ENCODE measurements at regions not wholly inside any gene's neighbourhood (a gene's known extent, or its start where the extent isn't known, plus 50 kb on each side); places are given as distances from the start of the nearest gene placed in this dataset.

DNA sequence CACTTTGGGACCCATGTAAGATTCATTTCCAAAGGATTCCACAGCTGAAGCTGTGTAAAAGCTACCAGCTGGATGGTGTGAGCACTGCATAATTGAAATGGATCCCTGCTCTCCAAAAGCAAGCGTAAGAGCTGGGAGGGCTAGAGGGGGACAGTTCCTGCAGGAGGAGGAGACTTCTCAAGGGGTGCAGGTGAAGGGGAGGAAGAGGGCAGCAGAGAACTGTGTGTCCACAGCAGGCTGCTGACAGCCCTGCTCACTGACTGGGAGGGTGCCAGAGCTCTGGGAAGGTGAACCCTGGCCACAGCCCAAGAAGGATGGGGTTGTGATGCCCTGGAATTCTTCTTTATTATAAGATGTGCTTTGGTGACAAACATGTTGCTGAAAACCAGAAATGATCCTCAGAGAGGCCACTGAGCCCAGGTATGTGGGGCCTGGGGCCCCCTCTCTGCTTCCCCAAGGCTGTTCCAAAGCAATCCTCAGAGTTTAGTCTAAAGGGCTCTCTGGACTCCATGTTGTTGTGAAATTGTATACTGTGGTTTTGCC, 112.8 kb upstream of the SLC25A48 start:
- no peak for DNase-seq

DNA sequence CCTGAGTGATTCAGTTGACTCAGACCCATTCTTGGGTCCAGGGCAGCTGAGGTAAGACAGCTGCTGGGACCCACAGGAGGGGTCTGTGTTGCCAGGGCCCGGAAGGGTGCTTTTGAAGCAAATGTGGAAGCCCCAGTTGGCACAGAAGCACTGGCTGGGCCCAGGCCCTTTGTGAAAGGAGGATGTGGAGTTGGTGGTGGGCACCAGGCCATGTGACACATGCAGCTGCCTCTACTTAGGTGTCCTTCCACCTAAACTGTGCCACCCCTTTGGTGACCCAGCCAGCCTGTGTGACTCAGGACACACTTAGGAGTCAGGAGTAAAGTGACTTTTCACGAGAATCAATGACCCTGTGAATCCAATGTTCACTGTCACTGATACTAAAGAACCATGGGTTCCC, 114.3 kb upstream of the SLC25A48 start:
- DNase-seq: no peak

DNA sequence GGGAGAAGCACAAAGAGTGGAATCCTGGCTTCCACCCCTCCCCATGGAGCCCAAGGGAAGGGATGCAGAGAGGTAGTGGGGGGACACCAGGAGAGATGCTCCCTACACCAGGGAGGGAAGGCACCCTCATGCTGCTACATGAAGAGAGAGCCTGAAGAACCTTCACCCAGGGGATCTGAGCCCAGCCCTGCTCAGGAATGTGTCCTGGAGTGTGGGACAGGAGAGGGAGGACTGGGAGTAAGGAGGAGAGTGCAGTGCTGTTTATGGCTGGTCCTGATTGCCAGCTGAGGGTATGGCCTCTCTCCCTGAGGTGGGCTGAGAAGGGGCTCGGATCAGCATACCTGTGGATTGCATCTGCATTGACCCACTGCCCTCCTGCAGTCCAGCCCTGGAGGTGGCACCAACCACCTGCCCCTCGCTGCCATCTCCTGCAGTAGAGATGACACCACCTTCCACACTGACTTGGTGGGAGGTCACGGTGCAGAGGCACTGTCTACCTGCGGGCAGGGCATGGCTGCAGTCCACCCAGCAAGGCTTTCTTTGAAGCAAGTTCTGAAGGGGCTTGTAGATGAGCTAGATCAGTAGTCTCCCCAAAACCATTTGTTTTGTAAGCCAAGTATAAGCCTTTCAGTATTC, 114.9 kb upstream of the SLC25A48 start:
- no peak for DNase-seq

DNA sequence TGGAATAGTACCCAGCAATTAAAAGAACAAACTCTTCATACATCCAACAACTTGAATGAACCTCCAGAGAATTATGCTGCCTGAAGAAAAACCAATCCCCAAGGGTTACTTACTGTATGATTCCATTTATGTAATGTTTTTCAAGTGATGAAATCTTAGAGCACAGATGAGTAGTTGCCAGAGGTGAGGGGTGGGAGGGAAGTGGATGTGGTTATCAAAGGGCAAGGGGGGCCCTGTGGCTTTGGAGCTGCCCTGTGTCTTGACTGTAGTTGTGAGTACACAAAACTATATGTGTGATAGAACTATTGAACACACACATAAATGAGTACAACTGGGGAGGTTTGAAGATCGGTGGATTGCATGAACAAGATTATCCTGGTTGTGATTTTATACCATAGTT, 115.8 kb upstream of the SLC25A48 start:
- no peak for DNase-seq

DNA sequence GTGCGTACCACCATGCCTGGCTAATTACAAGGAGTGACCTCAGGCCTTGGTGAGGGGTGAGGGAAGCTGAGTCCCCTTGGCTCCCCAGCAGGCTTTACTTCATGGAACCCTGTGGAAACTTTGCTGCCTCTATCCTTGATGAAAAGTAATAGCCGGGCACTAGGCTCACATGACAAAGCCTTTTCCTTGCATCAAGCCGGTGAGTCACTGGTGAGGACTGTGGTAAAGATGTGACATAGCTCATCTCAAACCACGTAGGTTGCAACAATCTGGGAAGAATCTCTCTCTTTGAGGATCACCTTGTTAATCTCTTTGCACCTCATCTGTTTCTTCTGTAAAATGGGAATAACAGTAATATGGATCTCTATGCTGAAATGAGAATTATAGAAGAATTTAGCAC, 116.3 kb upstream of the SLC25A48 start:
- no peak for DNase-seq

DNA sequence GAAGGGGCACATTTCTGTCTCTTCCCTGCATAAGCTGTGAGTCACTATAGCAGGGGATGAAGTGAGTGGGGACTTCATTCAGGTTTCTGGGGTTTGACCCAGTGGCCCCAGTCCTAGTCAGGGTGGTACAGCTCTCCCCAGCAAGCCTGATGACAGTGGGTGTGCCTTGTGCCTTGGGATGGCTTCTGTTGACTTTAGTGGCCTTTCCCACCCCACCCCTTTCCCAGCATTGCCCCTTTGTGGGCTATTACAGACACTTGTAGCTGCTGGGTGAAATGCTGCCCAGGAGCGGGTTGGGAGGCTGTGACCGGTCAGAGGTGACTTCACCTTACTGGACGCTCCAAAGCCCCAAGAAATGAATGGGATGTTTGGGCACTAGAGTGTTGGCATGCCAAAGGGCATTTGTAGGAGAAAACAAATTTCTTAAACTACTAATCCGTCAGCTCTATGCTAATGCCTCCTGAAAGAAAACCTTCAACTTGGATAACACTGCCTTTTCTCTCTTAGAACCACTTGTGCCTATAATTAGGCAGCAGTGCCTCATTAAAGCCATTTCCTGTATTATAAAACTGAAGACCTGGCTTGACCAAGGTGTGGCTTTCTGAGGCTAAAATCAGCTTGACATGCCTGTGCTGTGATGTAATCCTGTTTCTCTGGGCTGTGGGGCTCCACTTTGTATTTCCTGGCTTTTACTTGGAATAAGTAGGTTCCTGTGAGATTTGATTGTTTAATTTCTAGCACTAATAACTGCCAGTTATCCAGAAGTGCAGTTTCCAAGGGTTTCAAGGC, 119.0 kb upstream of the SLC25A48 start:
- DNase-seq: no peak

DNA sequence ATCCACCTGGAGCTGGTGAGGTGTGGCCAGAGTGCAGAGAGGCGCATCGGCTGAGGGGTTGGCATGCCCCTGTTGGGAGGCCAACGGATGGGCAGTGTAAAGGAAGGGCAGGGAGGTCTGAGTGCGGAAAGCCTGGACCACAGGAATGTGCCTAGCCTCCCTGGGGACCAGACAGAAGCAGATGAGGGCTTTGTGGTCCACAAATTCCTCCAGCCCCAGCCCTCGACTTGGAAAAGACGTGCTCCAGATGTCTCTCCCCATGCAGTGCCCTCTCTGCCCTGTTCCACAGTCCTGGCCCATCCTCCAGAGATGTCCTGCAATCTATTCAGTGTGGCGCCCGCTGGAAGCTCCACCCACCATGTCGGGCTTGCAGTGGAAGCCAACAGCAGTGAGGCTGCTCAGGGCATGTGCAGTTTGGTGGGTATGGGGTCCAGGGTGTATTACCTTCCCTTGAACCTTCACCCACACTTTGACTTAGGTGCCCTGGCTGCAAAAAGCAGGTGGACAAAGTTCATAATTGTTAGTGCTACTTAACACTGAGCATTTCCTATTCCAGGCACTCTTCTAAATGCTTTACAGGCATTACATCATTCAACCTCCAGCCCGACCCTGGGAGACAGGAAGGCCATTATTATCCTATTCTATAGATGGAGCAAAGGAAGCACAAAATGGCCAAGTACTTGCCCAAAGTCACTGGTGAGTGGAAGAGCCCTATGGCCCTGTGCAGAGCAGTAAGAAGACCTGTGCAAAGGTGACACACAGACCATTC, 120.2 kb upstream of the SLC25A48 start:
- DNase-seq: no peak

DNA sequence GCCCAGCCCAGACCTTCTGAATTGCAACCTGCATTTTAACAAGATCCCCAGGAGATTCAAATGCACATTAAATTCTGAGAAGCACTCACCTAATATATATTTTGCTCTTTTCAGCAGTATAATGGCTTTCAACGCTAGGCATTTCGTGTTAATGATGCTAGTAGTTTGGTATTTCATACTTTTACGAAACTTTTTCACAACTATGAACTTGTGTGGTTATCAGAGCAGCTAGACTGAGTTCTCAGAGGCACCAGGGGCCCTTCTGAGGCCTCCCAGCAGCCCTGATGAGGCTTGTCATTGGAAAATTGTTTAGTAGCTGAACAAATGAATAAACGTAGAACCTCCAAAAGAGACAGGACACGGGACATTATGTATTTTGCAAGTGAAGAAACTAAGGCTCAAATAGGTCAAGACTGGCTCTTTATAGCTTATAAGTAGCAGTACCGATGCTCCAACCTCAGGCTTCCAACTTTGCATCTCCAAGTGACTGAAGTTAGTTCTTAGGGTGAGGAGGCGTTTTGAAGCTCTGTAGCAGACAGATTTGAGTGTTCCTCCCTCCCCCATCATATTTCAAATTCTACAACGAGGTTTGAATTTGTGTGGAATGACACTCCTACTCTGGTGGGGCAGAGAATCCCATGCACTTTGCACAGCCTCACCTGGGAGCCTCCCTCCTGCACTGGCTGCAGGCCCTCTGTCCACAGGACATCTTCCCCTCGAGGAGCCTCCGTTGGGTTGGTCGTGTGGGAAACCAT, 121.1 kb upstream of the SLC25A48 start:
- no peak for DNase-seq

DNA sequence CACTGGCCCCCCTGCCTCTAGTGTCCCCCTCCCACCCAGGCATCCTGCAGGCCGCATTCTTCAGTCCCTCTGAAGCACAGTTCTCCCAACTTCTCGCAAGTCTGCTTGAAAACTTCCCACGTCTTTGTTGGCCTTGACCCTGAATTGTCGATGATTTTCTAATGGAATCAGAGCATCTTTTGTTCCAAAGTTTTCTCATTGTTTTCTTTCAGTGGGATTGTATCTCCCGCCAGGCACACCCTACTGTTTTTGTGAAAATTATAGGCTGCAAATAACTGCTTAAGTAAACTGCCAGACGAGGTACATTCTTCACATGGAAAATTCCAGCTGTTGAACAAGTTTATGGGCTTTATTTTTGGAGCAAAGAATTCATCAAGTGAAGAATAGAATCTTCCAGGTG, 122.6 kb upstream of the SLC25A48 start:
- DNase-seq: no peak

DNA sequence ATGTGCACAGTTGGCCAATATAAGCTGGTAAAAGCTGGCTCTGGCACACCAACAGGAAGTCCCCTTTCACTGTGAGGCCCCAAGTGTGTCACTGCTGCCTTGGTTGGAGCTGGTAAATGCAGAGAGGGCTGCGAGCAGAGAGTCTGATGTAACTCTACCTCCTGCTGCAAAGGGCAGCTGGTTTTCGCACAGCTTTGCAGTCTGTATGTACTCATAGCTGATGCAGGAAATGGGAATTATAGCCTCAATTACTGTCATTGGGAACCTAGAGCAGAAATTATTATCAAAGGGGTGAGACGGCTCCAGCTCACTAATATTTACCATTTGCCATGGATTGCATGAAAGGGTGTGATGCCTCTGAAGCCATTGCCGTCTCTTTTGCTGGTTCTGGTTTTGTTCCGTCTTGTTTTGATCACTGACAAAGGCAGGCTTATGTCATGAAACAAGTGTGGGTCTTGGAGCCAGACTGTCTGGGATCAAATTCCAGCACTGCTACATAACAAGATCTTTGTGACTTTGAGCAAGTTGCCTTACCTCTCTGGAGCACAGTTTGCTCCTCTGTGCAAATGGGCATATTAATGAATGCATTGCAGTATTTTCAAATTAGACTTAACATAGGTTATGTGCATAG, 124.3 kb upstream of the SLC25A48 start:
- DNase-seq: peak; percentile 32

DNA sequence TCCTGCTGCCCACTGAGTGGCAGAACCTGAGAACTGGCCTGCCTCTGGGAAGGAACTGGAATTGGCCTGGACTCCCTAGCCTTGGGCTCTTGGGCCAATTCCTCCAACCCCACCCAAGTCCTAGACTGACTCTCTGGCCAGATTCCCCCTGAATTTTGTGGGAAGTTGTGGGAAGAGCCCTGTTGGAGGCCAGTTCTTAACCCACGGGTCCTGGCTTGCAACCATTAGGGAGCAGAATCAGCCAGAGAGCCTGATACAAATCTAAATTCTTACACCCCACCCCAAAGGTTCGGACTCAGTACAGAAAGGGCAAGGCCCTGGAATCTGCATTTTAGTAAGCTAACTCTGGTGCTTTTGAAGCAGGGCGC, 125.3 kb upstream of the SLC25A48 start:
- no peak for DNase-seq

DNA sequence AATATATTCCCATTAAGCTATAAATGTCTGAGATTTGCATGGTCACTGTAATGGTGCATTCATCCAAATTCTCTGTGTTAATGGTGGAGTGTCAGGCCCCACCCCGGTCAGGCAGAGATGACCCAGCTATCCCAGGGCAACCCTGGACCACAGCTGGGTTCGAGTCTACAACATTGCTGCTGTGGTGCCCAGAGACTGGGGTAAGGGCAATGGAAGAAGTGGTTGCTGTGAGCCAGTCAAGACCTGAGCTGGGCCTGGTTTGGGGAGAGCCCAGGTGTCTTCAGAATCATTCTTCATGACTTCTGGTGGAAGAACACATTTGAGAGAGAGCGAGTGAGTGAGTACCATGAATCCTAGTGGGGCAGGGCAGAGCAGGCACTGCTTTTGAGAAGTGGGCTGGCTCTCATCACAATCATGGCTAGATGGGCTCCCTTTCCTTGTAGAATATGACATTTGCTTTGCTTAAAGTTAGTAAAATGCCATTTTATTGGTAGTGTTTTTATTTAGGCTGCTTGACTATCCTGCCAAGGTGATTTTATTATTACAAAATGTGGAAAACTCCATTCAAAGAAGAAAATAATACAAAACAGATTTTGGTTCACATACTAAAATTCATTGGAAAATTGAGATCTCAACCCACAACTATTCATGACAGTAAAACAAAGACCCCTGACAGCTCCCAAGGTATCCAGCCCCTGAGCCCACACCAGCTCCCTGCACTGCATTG, 125.8 kb upstream of the SLC25A48 start:
- DNase-seq: no peak

DNA sequence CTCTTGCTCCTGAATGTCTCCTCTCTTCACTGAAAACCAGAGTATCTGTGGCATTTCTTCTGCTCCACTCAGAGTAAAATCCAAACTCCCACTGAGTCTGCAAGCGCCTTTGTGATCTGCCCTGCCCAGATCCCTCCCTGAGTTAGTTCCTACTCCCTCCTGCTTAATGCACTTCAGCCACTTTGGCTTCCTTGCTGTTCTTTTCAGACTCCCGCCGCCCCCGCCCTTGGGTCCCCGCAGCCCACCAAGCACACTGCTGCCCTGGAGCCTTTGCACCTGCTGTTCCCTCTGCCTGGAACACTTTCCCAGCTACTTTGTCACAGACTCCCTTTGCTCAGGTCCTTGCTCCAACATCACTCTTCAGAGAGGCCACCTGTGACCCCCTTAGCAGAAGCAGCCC, 127.2 kb upstream of the SLC25A48 start:
- no peak for DNase-seq

DNA sequence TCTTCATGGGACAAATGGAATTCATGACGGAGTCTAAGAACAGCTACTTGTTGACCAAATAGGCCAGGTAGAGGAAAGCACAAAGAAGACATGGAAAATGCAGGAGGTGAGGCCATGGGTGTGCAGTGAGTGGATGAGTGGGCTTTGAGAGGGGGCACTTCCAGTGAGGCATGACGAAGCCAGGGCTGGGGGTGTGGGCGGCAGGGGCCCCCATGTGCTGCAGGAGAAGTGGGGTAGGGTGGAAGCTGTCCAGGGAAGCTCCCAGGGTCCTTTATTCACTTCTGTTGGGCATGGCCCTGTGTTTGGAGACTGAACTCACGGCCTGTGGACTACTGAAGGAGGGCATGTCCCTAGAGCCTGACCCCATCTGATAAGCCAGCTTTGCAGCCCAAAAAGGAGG, 127.6 kb upstream of the SLC25A48 start:
- DNase-seq: no peak

DNA sequence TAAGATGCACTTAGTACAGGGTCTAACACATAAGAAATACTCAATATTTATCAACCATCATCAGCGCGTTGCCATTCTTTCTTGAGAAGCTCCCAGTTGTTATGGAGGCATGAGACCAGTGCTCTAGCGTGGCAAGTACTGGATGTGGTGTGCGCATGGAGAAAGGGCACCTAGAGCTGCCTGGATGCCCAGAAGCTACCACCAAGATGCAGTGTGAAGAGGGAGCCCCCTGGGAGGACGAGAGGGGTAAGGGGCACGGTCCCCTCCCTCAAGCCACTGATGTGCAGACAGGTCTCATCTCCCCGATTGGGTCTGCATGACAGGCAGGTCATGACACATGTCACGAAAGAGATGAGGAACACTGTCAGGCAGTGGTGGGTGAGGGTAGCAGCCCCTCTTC, 127.7 kb upstream of the CXCL14 start:
- no peak for DNase-seq

DNA sequence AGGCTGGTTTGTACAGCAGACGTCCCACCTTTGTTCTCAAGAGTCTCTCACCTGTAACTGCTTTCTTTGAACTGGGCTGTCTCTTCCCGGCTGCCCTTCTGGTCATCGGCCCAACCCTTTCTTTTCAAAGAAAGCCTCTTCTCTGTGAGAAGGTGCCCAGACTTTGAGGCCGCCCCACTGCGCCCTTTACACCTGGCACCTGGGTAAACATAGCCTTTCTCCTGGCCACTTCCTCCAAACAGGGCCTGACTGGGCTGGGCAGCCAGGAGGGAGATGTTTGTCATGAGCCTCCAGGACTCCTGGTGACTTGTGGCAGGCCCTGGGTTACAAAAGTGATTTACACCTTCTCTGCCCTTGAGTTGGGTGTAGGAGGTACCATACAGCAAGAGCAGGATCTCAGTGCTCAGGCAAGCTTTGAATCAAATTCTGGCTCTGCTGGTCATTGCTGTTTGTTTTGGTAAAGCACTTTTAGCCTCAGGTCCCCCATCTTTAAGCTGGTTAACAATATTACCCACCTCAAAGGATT, 127.2 kb upstream of the CXCL14 start:
- no peak for DNase-seq

DNA sequence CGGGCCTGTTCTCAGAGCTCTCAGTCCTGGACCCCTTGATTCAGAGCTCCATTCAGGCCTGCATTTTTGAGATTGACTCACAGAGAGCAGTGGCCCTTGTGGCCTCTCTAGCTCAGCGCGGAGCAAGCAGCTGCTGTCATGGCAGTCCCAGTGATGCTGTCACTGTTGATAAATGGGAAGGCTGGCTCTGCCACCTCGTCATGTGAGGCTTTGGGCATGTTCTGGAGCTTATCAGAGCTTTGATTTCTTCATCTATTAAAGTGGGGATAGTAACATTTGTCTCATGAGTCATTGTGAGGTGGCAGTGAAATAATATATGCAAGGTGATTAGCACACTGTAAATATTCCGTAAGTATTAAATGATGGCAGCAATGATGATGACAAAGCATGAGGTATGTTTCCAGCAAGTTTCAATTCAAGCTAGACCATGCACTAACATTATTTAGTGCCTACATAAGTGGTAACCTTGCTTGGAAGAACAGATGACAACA, 126.4 kb upstream of the CXCL14 start:
- no peak for DNase-seq

DNA sequence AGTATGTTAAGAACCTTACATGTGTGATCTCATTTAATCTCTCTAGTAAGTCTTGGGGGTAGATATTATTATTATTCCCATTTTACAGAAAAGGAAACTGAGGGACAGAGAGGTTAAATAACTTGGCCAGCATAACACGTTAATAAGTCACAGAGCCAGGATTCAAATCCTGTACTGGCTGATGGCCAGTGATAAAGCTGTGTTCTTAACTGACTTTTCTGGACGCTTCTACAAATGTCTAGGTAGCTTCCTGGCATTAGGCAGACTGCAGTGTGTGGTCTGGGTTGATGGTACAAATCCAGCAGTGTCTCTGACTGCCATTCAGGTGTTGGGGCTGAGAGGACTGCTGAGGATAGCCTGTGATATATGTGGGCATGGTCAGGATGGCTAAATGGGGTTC, 125.8 kb upstream of the CXCL14 start:
- DNase-seq: no peak

DNA sequence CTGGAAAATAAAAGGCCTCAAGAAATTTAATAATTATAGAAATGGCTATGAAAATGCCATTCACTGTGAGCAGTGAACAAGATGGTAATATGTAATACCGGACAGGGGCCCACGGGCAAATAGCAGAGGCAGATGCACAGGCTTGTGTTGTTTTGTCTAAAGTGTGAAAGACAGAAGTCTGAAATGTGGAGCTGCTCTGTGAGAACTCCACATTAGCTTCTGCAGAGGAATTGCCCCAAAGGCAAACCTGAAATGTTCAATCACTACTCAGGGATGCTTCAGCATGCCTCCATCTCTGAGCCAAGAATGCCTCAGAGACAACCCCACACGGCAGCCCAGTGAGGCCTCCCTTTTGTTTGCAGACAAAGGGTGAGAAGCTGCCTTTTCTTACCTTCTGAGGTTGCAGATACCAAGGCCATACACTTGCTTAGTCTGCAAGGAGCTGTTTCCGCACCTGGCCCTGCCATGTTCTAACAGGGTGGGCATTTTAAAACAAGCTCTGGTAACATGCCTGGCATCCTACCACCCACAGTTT, 124.3 kb upstream of the CXCL14 start:
- no peak for DNase-seq

DNA sequence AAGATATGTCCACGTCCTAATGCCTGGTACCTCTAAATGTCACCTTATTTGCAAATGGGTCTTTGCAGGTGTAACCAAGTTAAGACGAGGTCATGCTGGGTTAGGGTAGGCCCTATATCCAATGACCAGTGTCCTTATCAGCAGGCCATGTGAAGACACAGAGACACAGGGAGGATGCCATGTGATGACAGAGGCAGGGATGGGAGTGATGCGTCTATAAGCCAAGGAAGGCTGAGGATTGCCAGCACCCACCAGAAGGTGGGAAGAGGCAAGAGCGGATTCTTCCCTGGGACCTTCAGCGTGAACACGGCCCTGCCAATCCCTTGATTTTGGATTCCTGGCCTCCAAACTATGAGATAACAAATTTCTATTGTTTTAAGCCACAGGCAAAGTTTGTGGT, 123.4 kb upstream of the CXCL14 start:
- no peak for DNase-seq

DNA sequence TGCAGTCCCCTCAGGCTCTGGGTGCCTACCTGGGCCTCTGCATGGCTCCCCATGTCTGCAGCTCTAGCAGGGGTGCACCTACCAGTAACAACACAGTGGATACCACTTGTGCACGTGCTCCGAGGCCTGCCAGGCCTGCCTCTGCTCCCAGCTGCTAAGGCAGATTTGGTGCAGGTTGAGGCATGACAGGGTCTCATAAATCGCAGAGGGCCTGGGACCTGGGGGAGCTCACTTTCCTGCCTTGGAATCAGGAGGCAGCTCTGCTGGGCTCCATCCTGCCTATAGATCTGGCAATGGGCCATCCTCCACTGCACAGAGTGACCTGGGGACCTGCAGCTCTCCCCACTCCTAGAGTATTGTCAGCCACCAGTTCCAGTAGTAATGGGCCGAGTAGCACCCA, 121.9 kb upstream of the CXCL14 start:
- no peak for DNase-seq

All from NCI-H2081 treated with DMSO at 0.1 percent for 48 hours (cell line).